ENCODE measurements at regions not wholly inside any gene's neighbourhood (a gene's known extent, or its start where the extent isn't known, plus 50 kb on each side); places are given as distances from the start of the nearest gene placed in this dataset.

DNA sequence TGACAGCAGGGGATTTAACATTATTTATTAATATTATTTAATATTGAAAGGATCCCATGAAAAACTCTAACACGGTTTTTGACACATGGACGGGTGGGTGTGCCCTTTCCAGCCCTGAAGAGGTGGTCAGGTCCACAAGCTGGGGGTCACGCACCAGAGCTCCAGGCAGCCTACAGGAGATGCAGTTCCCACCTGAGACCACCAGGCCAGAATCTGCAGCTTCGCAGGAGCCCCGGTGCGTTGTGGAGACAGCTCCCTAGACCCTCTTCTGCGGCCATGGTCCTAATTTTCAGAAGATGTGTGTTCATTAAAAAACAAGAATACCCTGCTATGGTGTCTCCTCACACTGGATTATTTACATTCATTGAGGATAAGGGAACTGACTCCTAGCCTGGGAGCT, 331.1 kb downstream of the C16orf95 start:
- TF ChIP-seq, protein P1, sequence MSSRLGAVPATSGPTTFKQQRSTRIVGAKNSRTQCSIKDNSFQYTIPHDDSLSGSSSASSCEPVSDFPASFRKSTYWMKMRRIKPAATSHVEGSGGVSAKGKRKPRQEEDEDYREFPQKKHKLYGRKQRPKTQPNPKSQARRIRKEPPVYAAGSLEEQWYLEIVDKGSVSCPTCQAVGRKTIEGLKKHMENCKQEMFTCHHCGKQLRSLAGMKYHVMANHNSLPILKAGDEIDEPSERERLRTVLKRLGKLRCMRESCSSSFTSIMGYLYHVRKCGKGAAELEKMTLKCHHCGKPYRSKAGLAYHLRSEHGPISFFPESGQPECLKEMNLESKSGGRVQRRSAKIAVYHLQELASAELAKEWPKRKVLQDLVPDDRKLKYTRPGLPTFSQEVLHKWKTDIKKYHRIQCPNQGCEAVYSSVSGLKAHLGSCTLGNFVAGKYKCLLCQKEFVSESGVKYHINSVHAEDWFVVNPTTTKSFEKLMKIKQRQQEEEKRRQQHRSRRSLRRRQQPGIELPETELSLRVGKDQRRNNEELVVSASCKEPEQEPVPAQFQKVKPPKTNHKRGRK (CRISPR knock-in tag; IDR thresholded peaks at IDR 0.05; ENCODE audit: borderline replicate concordance) = no peak
- no peak for TF ChIP-seq NR2C2 (CRISPR knock-in tag; IDR thresholded peaks at IDR 0.05)
- TF ChIP-seq, protein P2, sequence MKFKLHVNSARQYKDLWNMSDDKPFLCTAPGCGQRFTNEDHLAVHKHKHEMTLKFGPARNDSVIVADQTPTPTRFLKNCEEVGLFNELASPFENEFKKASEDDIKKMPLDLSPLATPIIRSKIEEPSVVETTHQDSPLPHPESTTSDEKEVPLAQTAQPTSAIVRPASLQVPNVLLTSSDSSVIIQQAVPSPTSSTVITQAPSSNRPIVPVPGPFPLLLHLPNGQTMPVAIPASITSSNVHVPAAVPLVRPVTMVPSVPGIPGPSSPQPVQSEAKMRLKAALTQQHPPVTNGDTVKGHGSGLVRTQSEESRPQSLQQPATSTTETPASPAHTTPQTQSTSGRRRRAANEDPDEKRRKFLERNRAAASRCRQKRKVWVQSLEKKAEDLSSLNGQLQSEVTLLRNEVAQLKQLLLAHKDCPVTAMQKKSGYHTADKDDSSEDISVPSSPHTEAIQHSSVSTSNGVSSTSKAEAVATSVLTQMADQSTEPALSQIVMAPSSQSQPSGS (CRISPR knock-in tag; IDR thresholded peaks at IDR 0.05; ENCODE audit: borderline replicate concordance, low read depth) = no peak
